Neural cell (in vitro differentiated cells): ENCODE measurements at regions not wholly inside any gene's neighbourhood (a gene's known extent, or its start where the extent isn't known, plus 50 kb on each side); places are given as distances from the start of the nearest gene placed in this dataset.

Experiments
- H2AFZ ChIP-seq: fragments of 200-600, 300-800 bp; sonication (generic), shearing (Covaris generic); 2 replicates; pipeline ENCODE4 v1.6.0; 2014; ENCODE audit warnings: low read depth, mild to moderate bottlenecking, antibody characterized with exemption, low read length, moderate library complexity
- H3F3A ChIP-seq: fragments of 200-600 bp; shearing (Covaris generic); 2 replicates; pipeline ENCODE4 v1.6.1; 2016; ENCODE audit warnings: mild to moderate bottlenecking, moderate library complexity, mixed read lengths, antibody characterized with exemption, low read length; ENCODE audit not compliant: insufficient read depth, poor library complexity, severe bottlenecking
- H3K27ac ChIP-seq: fragments of 200-600, 300-800 bp; sonication (generic), shearing (Covaris generic); 2 replicates; pipeline ENCODE4 v1.5.1; 2014; ENCODE audit warnings: mild to moderate bottlenecking, low read length, moderate library complexity
- H3K27me3 ChIP-seq: fragments of 300-800, 200-600 bp; sonication (generic), shearing (Covaris generic); 2 replicates; pipeline ENCODE4 v1.6.0; 2014; ENCODE audit warnings: mild to moderate bottlenecking, low read depth, low read length, moderate library complexity; ENCODE audit not compliant: insufficient read depth
- H3K36me3 ChIP-seq: fragments of 300-800, 200-600 bp; sonication (generic), shearing (Covaris generic); 2 replicates; pipeline ENCODE4 v1.5.1; 2014; ENCODE audit warnings: mild to moderate bottlenecking, antibody characterized with exemption, low read length, moderate library complexity; ENCODE audit not compliant: insufficient read depth
- H3K4me2 ChIP-seq: fragments of 300-800, 200-600 bp; sonication (generic), shearing (Covaris generic); 2 replicates; pipeline ENCODE4 v1.6.0; 2014; ENCODE audit warnings: mild to moderate bottlenecking, low read length
- H3K4me3 ChIP-seq: fragments of 300-800, 200-600 bp; sonication (generic), shearing (Covaris generic); 2 replicates; pipeline ENCODE4 v1.5.1; 2014; ENCODE audit warnings: mild to moderate bottlenecking, low read length, moderate library complexity
- H3K79me2 ChIP-seq: fragments of 200-600 bp; shearing (Covaris generic); replicated peaks from 2 replicates; pipeline ENCODE4 v1.6.0; 2014; ENCODE audit warnings: mild to moderate bottlenecking, low read length, moderate library complexity; ENCODE audit not compliant: insufficient read depth
- H3K9ac ChIP-seq: fragments of 300-800, 200-600 bp; sonication (generic), shearing (Covaris generic); 2 replicates; pipeline ENCODE4 v1.6.1; 2016; ENCODE audit warnings: mild to moderate bottlenecking, low read length, mixed read lengths
- H3K9me2 ChIP-seq: fragments of 200-600 bp; shearing (Covaris generic); 2 replicates; pipeline ENCODE4 v1.6.1; 2016; ENCODE audit warnings: mild to moderate bottlenecking, low read length, mixed read lengths; ENCODE audit not compliant: insufficient read depth
- H3K9me3 ChIP-seq: fragments of 200-600, 300-800 bp; sonication (generic), shearing (Covaris generic); 2 replicates; pipeline ENCODE4 v1.6.1; 2016; ENCODE audit warnings: mild to moderate bottlenecking, mixed run types, low read length, moderate library complexity, mixed read lengths
- H4K20me1 ChIP-seq: fragments of 200-600 bp; shearing (Covaris generic); 2 replicates; pipeline ENCODE4 v1.6.1; 2016; ENCODE audit warnings: mild to moderate bottlenecking, mixed run types; ENCODE audit not compliant: insufficient read depth
- EP300 ChIP-seq: fragments of 450-650 bp; conservative IDR thresholded peaks from 2 replicates; pipeline ENCODE4 v1.6.1; 2014; ENCODE audit warnings: antibody characterized with exemption, mild to moderate bottlenecking, moderate library complexity; ENCODE audit not compliant: poor library complexity, severe bottlenecking
- EZH2 ChIP-seq: fragments of 200-600, 300-800 bp; shearing (Covaris generic), sonication (generic); IDR thresholded peaks from 2 replicates; pipeline ENCODE4 v1.6.1; 2014; ENCODE audit warnings: antibody characterized with exemption, low read length, borderline replicate concordance, mild to moderate bottlenecking; ENCODE audit not compliant: insufficient read depth, poor library complexity, severe bottlenecking
- MXI1 ChIP-seq: fragments of 450-650 bp; conservative IDR thresholded peaks from 2 replicates; pipeline ENCODE4 v1.6.1; 2014; ENCODE audit warnings: antibody characterized with exemption, mild to moderate bottlenecking; ENCODE audit not compliant: poor library complexity, severe bottlenecking
- POLR2AphosphoS5 ChIP-seq: IDR thresholded peaks from 2 replicates; pipeline ENCODE4 v1.6.1; 2012
- RAD21 ChIP-seq: fragments of 450-650 bp; conservative IDR thresholded peaks from 2 replicates; pipeline ENCODE4 v1.6.1; 2014; ENCODE audit warnings: antibody characterized with exemption, mild to moderate bottlenecking, moderate library complexity
- SMC3 ChIP-seq: fragments of 450-650 bp; conservative IDR thresholded peaks from 2 replicates; pipeline ENCODE4 v1.6.1; 2014; ENCODE audit warnings: antibody characterized with exemption, mild to moderate bottlenecking, moderate library complexity; ENCODE audit not compliant: poor library complexity
- TAF1 ChIP-seq: IDR thresholded peaks from 2 replicates; pipeline ENCODE4 v1.6.1; 2012; ENCODE audit warnings: low read depth
- TF ChIP-seq, protein P1 (sequence below): IDR thresholded peaks from 2 replicates; pipeline ENCODE4 v1.6.1; 2012; ENCODE audit warnings: borderline replicate concordance
- TF ChIP-seq, protein P2 (sequence below): fragments of 450-650 bp; IDR thresholded peaks from 2 replicates; pipeline ENCODE4 v1.5.1; 2014; ENCODE audit warnings: antibody characterized with exemption, mild to moderate bottlenecking, moderate library complexity; ENCODE audit not compliant: poor library complexity, severe bottlenecking

DNA sequence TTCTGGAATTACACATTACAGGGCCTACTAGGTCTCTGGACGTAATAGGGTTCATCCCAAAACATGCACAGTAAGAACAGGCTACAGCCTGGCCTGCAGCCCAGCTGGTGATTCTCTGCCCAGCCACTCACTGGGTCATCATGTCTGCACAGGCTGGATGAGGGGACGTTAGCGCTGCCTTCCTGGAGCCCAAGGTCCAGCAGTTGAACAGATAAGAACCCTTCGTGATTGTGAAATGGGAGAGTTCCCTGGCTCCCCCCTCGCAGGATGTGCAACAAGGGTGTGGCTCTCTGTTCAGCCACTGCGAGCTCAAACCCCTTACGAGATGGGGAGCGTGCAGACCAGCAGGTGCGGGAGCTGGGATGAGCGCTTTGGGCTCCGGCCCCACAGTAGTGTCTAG, 200.0 kb upstream of the CDH5 start:
- Histone ChIP-seq H4K20me1 (no peaks in the 10 kb centered on the region), H3K9me2 (no peaks in the 10 kb centered on the region), H3K4me2 (no peak overlapping the region), H3F3A (no peaks in the 10 kb centered on the region), H3K4me3 (no peak overlapping the region), H3K36me3 (no peaks in the 10 kb centered on the region), H3K79me2 (no peaks in the 10 kb centered on the region), H2AFZ (no peak overlapping the region), H3K9ac (no peak overlapping the region), H3K27ac (no peak overlapping the region), H3K27me3 (no peaks in the 10 kb centered on the region), H3K9me3 (no peaks in the 10 kb centered on the region)
- TF ChIP-seq, protein P1, sequence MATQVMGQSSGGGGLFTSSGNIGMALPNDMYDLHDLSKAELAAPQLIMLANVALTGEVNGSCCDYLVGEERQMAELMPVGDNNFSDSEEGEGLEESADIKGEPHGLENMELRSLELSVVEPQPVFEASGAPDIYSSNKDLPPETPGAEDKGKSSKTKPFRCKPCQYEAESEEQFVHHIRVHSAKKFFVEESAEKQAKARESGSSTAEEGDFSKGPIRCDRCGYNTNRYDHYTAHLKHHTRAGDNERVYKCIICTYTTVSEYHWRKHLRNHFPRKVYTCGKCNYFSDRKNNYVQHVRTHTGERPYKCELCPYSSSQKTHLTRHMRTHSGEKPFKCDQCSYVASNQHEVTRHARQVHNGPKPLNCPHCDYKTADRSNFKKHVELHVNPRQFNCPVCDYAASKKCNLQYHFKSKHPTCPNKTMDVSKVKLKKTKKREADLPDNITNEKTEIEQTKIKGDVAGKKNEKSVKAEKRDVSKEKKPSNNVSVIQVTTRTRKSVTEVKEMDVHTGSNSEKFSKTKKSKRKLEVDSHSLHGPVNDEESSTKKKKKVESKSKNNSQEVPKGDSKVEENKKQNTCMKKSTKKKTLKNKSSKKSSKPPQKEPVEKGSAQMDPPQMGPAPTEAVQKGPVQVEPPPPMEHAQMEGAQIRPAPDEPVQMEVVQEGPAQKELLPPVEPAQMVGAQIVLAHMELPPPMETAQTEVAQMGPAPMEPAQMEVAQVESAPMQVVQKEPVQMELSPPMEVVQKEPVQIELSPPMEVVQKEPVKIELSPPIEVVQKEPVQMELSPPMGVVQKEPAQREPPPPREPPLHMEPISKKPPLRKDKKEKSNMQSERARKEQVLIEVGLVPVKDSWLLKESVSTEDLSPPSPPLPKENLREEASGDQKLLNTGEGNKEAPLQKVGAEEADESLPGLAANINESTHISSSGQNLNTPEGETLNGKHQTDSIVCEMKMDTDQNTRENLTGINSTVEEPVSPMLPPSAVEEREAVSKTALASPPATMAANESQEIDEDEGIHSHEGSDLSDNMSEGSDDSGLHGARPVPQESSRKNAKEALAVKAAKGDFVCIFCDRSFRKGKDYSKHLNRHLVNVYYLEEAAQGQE: no peak
- TF ChIP-seq TAF1: no peak

DNA sequence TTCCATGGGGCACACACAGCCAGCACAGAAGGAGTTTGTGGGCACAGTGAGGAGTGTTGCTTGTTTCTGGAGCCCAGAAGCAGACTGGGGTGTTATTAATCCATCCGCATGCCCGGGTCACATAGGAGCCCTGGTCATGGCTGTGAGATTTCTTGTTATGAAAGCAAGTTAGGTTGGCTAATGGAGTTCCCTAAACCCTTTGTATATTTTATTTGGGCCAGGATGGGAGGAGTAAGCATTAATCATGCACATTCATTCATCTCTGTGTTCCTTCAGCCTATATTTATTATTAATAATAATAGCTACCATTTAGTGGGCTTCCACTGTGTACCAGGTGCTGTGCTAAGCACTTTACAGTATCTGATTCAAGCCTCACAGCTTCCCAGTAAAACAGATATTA, 200.6 kb upstream of the CDH5 start:
- H3K36me3 ChIP-seq: no peaks in the 10 kb centered on the region
- H3K9me2 ChIP-seq: no peaks in the 10 kb centered on the region
- no peak overlapping the region for H3K4me3 ChIP-seq
- H3K27ac ChIP-seq: no peak overlapping the region
- H3F3A ChIP-seq: no peaks in the 10 kb centered on the region
- no peaks in the 10 kb centered on the region for H3K79me2 ChIP-seq
- H4K20me1 ChIP-seq: no peaks in the 10 kb centered on the region
- H3K9ac ChIP-seq: no peak overlapping the region
- H3K4me2 ChIP-seq: no peak overlapping the region
- no peak overlapping the region for H2AFZ ChIP-seq
- no peaks in the 10 kb centered on the region for H3K9me3 ChIP-seq
- H3K27me3 ChIP-seq: no peaks in the 10 kb centered on the region
- TF ChIP-seq EZH2 (no peak), MXI1 (no peak), POLR2AphosphoS5 (no peak)

DNA sequence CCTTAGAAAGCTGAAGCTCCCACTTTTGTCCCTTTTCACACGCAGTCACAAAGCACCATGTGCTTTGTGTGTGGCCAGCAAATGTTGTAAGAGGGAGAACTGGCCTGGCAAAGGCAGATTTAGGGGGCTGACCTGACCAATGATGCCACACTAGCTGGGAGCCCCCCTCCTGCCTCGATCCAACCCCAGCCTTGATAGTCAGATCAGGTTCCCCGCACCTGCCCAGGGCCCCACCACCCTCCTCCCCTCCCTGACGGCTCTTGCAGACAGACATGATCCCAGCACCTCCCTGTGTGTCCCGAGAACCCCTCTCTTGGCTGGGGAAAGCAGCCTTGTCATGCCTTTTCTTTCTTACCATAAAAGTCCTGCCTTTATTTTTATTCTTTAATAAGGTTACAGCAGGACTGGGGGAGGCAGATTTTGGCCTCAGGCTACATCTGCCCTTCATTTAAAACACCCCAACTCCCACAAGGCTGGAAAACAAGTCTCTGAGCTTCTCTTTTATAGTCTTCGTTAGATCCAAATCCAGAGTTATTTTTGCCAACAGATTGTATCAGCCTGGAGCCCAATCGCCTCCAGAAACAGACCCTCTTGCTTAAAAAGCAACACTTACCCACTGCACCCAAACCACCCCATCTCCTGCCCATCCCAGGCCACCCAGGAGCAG, 201.8 kb upstream of the CDH5 start:
- Histone ChIP-seq H3K4me3 (no peak overlapping the region), H3K79me2 (no peaks in the 10 kb centered on the region), H3K9me3 (no peaks in the 10 kb centered on the region), H3K36me3 (no peaks in the 10 kb centered on the region), H3K9me2 (no peaks in the 10 kb centered on the region), H4K20me1 (no peaks in the 10 kb centered on the region), H2AFZ (no peak overlapping the region), H3K9ac (no peak overlapping the region), H3F3A (no peaks in the 10 kb centered on the region), H3K27me3 (no peaks in the 10 kb centered on the region), H3K27ac (no peak overlapping the region), H3K4me2 (no peak overlapping the region)
- no peak for TF ChIP-seq EZH2
- TF ChIP-seq SMC3: no peak
- TF ChIP-seq TAF1: no peak
- no peak for TF ChIP-seq MXI1
- no peak for TF ChIP-seq EP300
- TF ChIP-seq, protein P1: no peak
- TF ChIP-seq, protein P2, sequence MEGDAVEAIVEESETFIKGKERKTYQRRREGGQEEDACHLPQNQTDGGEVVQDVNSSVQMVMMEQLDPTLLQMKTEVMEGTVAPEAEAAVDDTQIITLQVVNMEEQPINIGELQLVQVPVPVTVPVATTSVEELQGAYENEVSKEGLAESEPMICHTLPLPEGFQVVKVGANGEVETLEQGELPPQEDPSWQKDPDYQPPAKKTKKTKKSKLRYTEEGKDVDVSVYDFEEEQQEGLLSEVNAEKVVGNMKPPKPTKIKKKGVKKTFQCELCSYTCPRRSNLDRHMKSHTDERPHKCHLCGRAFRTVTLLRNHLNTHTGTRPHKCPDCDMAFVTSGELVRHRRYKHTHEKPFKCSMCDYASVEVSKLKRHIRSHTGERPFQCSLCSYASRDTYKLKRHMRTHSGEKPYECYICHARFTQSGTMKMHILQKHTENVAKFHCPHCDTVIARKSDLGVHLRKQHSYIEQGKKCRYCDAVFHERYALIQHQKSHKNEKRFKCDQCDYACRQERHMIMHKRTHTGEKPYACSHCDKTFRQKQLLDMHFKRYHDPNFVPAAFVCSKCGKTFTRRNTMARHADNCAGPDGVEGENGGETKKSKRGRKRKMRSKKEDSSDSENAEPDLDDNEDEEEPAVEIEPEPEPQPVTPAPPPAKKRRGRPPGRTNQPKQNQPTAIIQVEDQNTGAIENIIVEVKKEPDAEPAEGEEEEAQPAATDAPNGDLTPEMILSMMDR: no peak
- no peak for TF ChIP-seq RAD21
